Endothelial cell of umbilical vein (primary cell): ENCODE measurements at regions not wholly inside any gene's neighbourhood (a gene's known extent, or its start where the extent isn't known, plus 50 kb on each side); places are given as distances from the start of the nearest gene placed in this dataset.

Experiments used
- BruUV-seq: library from RNA; stranded (reverse); fragments of 400-500 nt; replicated peaks from 2 replicates; lab custom pipeline; 2021; lab: Mats Ljungman, UMichigan
- CTCF ChIA-PET: fragments of 300-600, 350-600 bp; sonication (Branson Sonifier 250); formaldehyde crosslinking; loops from one replicate; lab custom pipeline; 2021; ENCODE audit warnings: antibody characterized with exemption, inconsistent platforms; lab: Charles Lee
- POLR2A ChIA-PET: fragments of 300-600, 350-600 bp; sonication (Branson Sonifier 250); formaldehyde crosslinking; loops from one replicate; lab custom pipeline; 2021; ENCODE audit warnings: antibody characterized with exemption, inconsistent platforms; lab: Charles Lee
- DNase-seq: peaks from one replicate; pipeline ENCODE4 v3.0.0-alpha.2; 2011; ENCODE audit warnings: low read depth, low spot score
- FAIRE-seq: peaks from 2 replicates; lab custom pipeline; 2011; peaks lifted over from hg19 to GRCh38; lab: Jason Lieb, UNC
- H2AFZ ChIP-seq: 2 replicates; pipeline ENCODE4 v1.6.0; 2012; ENCODE audit warnings: low read depth, low read length, control low read depth, inconsistent platforms
- H3K27ac ChIP-seq: 2 replicates; pipeline ENCODE4 v1.5.1; 2011; ENCODE audit warnings: low read depth, mild to moderate bottlenecking, control low read depth, low read length, moderate library complexity; ENCODE audit not compliant: insufficient read depth
- H3K27me3 ChIP-seq, 2 experiments: 2 replicates each; pipeline versions ENCODE4 v1.6.0 to v1.6.1; 2011; ENCODE audit warnings: low read length in 2 of 2, mixed read lengths in 1 of 2; ENCODE audit not compliant: control insufficient read depth in 2 of 2, insufficient read depth in 2 of 2
- H3K36me3 ChIP-seq, 2 experiments: 2 replicates in 1 of 2; 3 replicates in 1 of 2; pipeline ENCODE4 v1.5.1; 2011; ENCODE audit warnings: low read length in 2 of 2, mild to moderate bottlenecking in 1 of 2, moderate library complexity in 1 of 2; ENCODE audit not compliant: control insufficient read depth in 2 of 2, insufficient read depth in 2 of 2; ENCODE audit errors: extremely low read depth in 1 of 2
- H3K4me1 ChIP-seq: 3 replicates; pipeline ENCODE4 v1.5.1; 2011; ENCODE audit warnings: mild to moderate bottlenecking, low read length; ENCODE audit not compliant: control insufficient read depth, insufficient read depth; ENCODE audit errors: extremely low read depth
- H3K4me2 ChIP-seq: 2 replicates; pipeline ENCODE4 v1.6.1; 2011; ENCODE audit warnings: low read length, control low read depth, mixed read lengths; ENCODE audit not compliant: insufficient read depth
- H3K4me3 ChIP-seq, 3 experiments: fragments of 200-600 bp in 1 of 3; sonication (generic), shearing (Covaris generic) in 1 of 3; replicated peaks in 1 of 3; 2 replicates each; pipeline ENCODE4 v1.5.1; 2011 to 2016; ENCODE audit warnings: control low read depth in 3 of 3, low read length in 3 of 3, mild to moderate bottlenecking in 2 of 3, inconsistent platforms in 1 of 3, low read depth in 1 of 3, moderate library complexity in 1 of 3; ENCODE audit not compliant: insufficient read depth in 1 of 3
- H3K79me2 ChIP-seq: 2 replicates; pipeline ENCODE4 v1.6.0; 2012; ENCODE audit warnings: low read length, inconsistent platforms; ENCODE audit not compliant: control insufficient read depth, insufficient read depth
- H3K9ac ChIP-seq: replicated peaks from 2 replicates; pipeline ENCODE3; 2011; ENCODE audit warnings: low read length, control low read depth; ENCODE audit not compliant: insufficient read depth; ENCODE audit errors: extremely low read depth
- H3K9me1 ChIP-seq: replicated peaks from 3 replicates; pipeline ENCODE4 v1.6.0; 2011; ENCODE audit warnings: mild to moderate bottlenecking, low read length; ENCODE audit not compliant: control insufficient read depth, insufficient read depth; ENCODE audit errors: extremely low read depth
- H3K9me3 ChIP-seq: replicated peaks from 2 replicates; pipeline ENCODE4 v1.5.1; 2012; ENCODE audit warnings: low read length, inconsistent platforms; ENCODE audit not compliant: control insufficient read depth, insufficient read depth
- H4K20me1 ChIP-seq: replicated peaks from 2 replicates; pipeline ENCODE3; 2011; ENCODE audit warnings: mild to moderate bottlenecking, low read length; ENCODE audit not compliant: control insufficient read depth, insufficient read depth; ENCODE audit errors: extremely low read depth
- EZH2 ChIP-seq: IDR thresholded peaks from 2 replicates; pipeline ENCODE4 v1.6.1; 2012; ENCODE audit warnings: borderline replicate concordance, low read depth, mild to moderate bottlenecking, moderate library complexity, low read length, inconsistent platforms; ENCODE audit not compliant: severe bottlenecking
- FOS ChIP-seq: IDR thresholded peaks from 2 replicates; pipeline ENCODE4 v1.6.1; 2011; ENCODE audit warnings: mild to moderate bottlenecking, low read length, moderate library complexity, borderline replicate concordance; ENCODE audit not compliant: insufficient read depth
- GATA2 ChIP-seq: IDR thresholded peaks from 2 replicates; pipeline ENCODE4 v1.7.0; 2011; ENCODE audit warnings: low read depth, mild to moderate bottlenecking, moderate library complexity, mixed read lengths, low read length; ENCODE audit not compliant: insufficient read length, insufficient read depth
- JUN ChIP-seq: IDR thresholded peaks from 2 replicates; pipeline ENCODE4 v1.6.1; 2011; ENCODE audit warnings: borderline replicate concordance, low read depth; ENCODE audit not compliant: insufficient read length, insufficient read depth
- MYC ChIP-seq: IDR thresholded peaks from one replicate; pipeline ENCODE4 v1.6.1; 2011; ENCODE audit warnings: mild to moderate bottlenecking, low read depth, low read length
- POLR2A ChIP-seq: IDR thresholded peaks from 2 replicates; pipeline ENCODE4 v1.6.1; 2012; ENCODE audit warnings: low read depth, mild to moderate bottlenecking, control low read depth, low read length
- POLR2AphosphoS5 ChIP-seq: IDR thresholded peaks from 2 replicates; pipeline ENCODE4 v1.6.1; 2012; ENCODE audit warnings: low read depth, mild to moderate bottlenecking, control low read depth, low read length, moderate library complexity; ENCODE audit not compliant: insufficient read depth
- dilution Hi-C: fragments of 300-500 bp; cut with MboI; formaldehyde crosslinking; loops from one replicate; pipeline ENCODE4 v1.15.0; 2019; ENCODE audit warnings: low sequenced_read_pairs; ENCODE audit not compliant: extremely low pct_ligation_motif_present
- intact Hi-C: fragments of 100-400 bp; cut with micrococcal nuclease; formaldehyde crosslinking; loops from one replicate; pipeline ENCODE4 v1.10.0; 2022
- TF ChIP-seq, protein P1 (sequence below): IDR thresholded peaks from 2 replicates; pipeline ENCODE4 v1.6.1; 2011; ENCODE audit not compliant: insufficient read depth, insufficient read length
- TF ChIP-seq, protein P2 (sequence below), 2 donors: IDR thresholded peaks; 1 replicate in 1 of 2; 2 replicates in 1 of 2; pipeline ENCODE4 v1.5.1; 2011; ENCODE audit warnings: low read length in 2 of 2, mild to moderate bottlenecking in 2 of 2, moderate library complexity in 2 of 2, control low read depth in 1 of 2, inconsistent platforms in 1 of 2, low read depth in 1 of 2; ENCODE audit not compliant: insufficient read depth in 1 of 2; ENCODE audit errors: extremely low read depth in 1 of 2

DNA sequence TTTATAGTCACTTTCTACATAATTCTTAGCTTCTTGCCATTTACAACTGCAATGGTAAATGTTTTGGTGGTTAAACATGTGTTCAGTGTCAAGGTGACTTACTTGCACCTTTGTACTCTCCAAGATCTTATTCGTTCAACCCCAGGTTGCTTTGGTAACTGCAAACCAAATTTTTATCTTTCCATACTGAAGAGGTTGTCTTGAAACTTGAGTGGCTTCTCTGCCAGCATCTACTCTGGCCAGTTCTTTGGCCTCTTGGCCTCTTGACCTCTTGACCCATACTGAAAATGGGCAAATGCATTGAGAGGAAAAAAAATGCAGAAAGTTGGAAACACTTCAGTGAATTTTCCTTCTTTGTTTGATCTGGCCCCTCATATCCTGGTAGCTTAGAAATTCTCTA is 88.0 kb upstream of the LRRC7 start:
- intact Hi-C loops (no loop called here), dilution Hi-C loops (no loop called here)
- no peaks in the 10 kb centered on the region for H3K4me1 ChIP-seq
- H3K9ac ChIP-seq: no peak overlapping the region
- DNase-seq (no peak), FAIRE-seq (no peak)
- H3K27ac ChIP-seq: no peak overlapping the region
- no peaks in the 10 kb centered on the region for H3K79me2 ChIP-seq
- no TSS peak for BruUV-seq
- no peak overlapping the region for H3K4me3 ChIP-seq
- H3K27me3 ChIP-seq: no peaks in the 10 kb centered on the region
- H3K9me1 ChIP-seq: no peaks in the 10 kb centered on the region
- H3K36me3 ChIP-seq: no peaks in the 10 kb centered on the region
- ChIA-PET CTCF (no interaction called here), POLR2A (no interaction called here)
- no peak overlapping the region for H3K4me2 ChIP-seq
- TF ChIP-seq, protein P1, sequence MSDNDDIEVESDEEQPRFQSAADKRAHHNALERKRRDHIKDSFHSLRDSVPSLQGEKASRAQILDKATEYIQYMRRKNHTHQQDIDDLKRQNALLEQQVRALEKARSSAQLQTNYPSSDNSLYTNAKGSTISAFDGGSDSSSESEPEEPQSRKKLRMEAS: no peak
- TF ChIP-seq POLR2AphosphoS5 (no peak), GATA2 (no peak), FOS (no peak), MYC (no peak), EZH2 (no peak), POLR2A (no peak), JUN (no peak)
- TF ChIP-seq, protein P2, sequence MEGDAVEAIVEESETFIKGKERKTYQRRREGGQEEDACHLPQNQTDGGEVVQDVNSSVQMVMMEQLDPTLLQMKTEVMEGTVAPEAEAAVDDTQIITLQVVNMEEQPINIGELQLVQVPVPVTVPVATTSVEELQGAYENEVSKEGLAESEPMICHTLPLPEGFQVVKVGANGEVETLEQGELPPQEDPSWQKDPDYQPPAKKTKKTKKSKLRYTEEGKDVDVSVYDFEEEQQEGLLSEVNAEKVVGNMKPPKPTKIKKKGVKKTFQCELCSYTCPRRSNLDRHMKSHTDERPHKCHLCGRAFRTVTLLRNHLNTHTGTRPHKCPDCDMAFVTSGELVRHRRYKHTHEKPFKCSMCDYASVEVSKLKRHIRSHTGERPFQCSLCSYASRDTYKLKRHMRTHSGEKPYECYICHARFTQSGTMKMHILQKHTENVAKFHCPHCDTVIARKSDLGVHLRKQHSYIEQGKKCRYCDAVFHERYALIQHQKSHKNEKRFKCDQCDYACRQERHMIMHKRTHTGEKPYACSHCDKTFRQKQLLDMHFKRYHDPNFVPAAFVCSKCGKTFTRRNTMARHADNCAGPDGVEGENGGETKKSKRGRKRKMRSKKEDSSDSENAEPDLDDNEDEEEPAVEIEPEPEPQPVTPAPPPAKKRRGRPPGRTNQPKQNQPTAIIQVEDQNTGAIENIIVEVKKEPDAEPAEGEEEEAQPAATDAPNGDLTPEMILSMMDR (IDR thresholded peaks at IDR 0.05; ENCODE audit: extremely low read depth in 1 of 2, insufficient read depth in 1 of 2, low read depth in 1 of 2, low read length in 2 of 2): no peak
- H4K20me1 ChIP-seq: no peaks in the 10 kb centered on the region
- no peaks in the 10 kb centered on the region for H3K9me3 ChIP-seq
- H2AFZ ChIP-seq: no peak overlapping the region
